Endothelial cell of umbilical vein (primary cell): ENCODE measurements at regions not wholly inside any gene's neighbourhood (a gene's known extent, or its start where the extent isn't known, plus 50 kb on each side); places are given as distances from the start of the nearest gene placed in this dataset.

Source experiments
- FOS ChIP-seq: IDR thresholded peaks from 2 replicates; pipeline ENCODE4 v1.6.1; 2011; ENCODE audit warnings: mild to moderate bottlenecking, low read length, moderate library complexity, borderline replicate concordance; ENCODE audit not compliant: insufficient read depth
- JUN ChIP-seq: IDR thresholded peaks from 2 replicates; pipeline ENCODE4 v1.6.1; 2011; ENCODE audit warnings: borderline replicate concordance, low read depth; ENCODE audit not compliant: insufficient read length, insufficient read depth
- MYC ChIP-seq: IDR thresholded peaks from one replicate; pipeline ENCODE4 v1.6.1; 2011; ENCODE audit warnings: mild to moderate bottlenecking, low read depth, low read length
- POLR2A ChIP-seq: IDR thresholded peaks from 2 replicates; pipeline ENCODE4 v1.6.1; 2012; ENCODE audit warnings: low read depth, mild to moderate bottlenecking, control low read depth, low read length
- POLR2AphosphoS5 ChIP-seq: IDR thresholded peaks from 2 replicates; pipeline ENCODE4 v1.6.1; 2012; ENCODE audit warnings: low read depth, mild to moderate bottlenecking, control low read depth, low read length, moderate library complexity; ENCODE audit not compliant: insufficient read depth
- TF ChIP-seq, protein P1 (sequence below), 2 donors: IDR thresholded peaks; 1 replicate in 1 of 2; 2 replicates in 1 of 2; pipeline ENCODE4 v1.5.1; 2011; ENCODE audit warnings: low read length in 2 of 2, mild to moderate bottlenecking in 2 of 2, moderate library complexity in 2 of 2, control low read depth in 1 of 2, inconsistent platforms in 1 of 2, low read depth in 1 of 2; ENCODE audit not compliant: insufficient read depth in 1 of 2; ENCODE audit errors: extremely low read depth in 1 of 2
- TF ChIP-seq, protein P2 (sequence below): IDR thresholded peaks from 2 replicates; pipeline ENCODE4 v1.6.1; 2011; ENCODE audit not compliant: insufficient read depth, insufficient read length

DNA sequence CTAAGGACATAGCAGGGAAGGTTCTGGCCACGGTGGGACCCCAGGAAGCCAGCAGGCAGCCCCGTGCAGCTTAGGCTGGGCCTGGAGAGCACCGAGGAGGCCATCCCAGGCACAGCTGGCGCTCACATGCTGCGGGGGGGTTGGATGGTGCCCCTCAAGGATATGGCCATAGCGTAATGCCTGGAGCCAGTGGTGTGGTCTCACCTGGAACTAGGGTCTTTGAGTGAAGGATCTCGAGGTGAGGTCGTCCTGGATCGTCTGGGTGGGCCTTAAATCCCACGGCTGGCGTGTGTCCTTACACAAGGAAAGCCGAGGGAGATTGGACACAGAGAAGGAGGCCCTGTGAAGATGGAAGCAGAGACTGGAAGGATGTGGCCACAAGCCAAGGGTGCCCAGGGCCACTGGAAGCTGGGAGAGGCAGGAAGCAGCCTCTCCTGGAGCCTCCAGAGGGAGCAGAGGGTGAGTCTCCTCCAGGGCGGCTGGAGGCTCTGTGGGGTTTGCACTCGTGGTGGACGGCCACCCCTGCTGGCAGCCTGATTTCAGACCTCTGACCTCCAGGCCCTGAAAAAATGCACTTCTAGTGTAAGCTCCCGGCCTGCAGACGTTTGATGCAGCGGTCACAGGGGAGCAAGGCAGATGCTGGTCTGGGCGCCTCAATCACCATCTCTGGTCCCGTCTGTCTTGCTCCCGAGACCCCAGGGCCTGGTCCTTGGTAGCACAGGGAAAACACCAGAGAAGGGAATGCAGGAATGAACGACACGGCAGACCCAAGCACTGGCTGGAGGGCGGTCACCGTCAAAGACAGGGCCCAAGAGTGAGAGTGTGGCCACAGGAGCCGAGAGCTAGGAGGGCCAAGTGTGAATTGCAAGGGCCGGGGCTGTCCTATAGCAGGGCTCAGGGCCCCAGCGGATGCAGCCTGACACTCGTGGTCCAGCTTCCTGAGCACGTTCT is 218.6 kb downstream of the KIF26A start:
- TF ChIP-seq, protein P1, sequence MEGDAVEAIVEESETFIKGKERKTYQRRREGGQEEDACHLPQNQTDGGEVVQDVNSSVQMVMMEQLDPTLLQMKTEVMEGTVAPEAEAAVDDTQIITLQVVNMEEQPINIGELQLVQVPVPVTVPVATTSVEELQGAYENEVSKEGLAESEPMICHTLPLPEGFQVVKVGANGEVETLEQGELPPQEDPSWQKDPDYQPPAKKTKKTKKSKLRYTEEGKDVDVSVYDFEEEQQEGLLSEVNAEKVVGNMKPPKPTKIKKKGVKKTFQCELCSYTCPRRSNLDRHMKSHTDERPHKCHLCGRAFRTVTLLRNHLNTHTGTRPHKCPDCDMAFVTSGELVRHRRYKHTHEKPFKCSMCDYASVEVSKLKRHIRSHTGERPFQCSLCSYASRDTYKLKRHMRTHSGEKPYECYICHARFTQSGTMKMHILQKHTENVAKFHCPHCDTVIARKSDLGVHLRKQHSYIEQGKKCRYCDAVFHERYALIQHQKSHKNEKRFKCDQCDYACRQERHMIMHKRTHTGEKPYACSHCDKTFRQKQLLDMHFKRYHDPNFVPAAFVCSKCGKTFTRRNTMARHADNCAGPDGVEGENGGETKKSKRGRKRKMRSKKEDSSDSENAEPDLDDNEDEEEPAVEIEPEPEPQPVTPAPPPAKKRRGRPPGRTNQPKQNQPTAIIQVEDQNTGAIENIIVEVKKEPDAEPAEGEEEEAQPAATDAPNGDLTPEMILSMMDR (IDR thresholded peaks at IDR 0.05; ENCODE audit: extremely low read depth in 1 of 2, insufficient read depth in 1 of 2, low read depth in 1 of 2, low read length in 2 of 2) = no peak
- TF ChIP-seq, protein P2, sequence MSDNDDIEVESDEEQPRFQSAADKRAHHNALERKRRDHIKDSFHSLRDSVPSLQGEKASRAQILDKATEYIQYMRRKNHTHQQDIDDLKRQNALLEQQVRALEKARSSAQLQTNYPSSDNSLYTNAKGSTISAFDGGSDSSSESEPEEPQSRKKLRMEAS = no peak
- TF ChIP-seq MYC (no peak), POLR2A (no peak), POLR2AphosphoS5 (no peak), JUN (no peak), FOS (no peak)
